A673 (cell line): ENCODE measurements at regions not wholly inside any gene's neighbourhood (a gene's known extent, or its start where the extent isn't known, plus 50 kb on each side); places are given as distances from the start of the nearest gene placed in this dataset.

ENCODE experiments used
- CTCF ChIP-seq: fragments of 300-800, 200-600 bp; sonication (generic); conservative IDR thresholded peaks from 2 replicates; pipeline ENCODE4 v1.5.1; 2017; ENCODE audit warnings: low read depth, mild to moderate bottlenecking, antibody characterized with exemption, low read length, moderate library complexity, mixed read lengths
- EZH2 ChIP-seq: fragments of 200-600 bp; sonication (generic); IDR thresholded peaks from 2 replicates; pipeline ENCODE4 v1.6.1; 2017; ENCODE audit warnings: borderline replicate concordance, low read depth, mild to moderate bottlenecking, mixed read lengths, antibody characterized with exemption, low read length; ENCODE audit not compliant: poor library complexity, severe bottlenecking

- TF ChIP-seq CTCF (no peak), EZH2 (no peak)
Measured at GRCh38 chr2:890214-890613, 60.4 kb upstream of the SNTG2 start.
